ENCODE measurements at regions not wholly inside any gene's neighbourhood (a gene's known extent, or its start where the extent isn't known, plus 50 kb on each side); places are given as distances from the start of the nearest gene placed in this dataset.

DNA sequence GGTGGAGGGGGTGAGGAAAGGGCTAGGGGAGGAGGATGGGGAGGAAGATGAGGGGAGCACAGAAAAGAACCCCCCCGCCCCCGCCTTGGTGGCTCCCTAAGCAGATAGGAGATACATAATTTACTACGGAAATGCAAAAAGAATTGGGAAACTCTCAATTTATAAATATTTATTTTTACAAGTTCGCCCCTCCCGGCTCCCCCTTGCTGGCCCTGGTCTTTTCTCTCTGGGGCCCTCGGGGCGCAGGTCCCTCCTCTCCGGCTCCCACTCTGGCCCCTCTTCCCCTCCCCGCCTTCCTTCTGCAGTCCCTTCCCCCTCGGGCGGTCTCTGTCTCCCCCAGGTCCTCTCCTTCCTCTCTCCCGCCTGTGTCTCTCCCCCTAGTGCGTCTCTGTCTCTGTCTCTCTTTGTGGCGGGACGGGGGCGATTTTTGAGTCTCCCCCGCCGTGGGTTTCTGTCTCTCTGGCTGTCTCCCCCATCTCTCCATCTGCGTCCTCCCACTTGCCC is 173.6 kb upstream of the IER5L start:
- no peak for DNase-seq

DNA sequence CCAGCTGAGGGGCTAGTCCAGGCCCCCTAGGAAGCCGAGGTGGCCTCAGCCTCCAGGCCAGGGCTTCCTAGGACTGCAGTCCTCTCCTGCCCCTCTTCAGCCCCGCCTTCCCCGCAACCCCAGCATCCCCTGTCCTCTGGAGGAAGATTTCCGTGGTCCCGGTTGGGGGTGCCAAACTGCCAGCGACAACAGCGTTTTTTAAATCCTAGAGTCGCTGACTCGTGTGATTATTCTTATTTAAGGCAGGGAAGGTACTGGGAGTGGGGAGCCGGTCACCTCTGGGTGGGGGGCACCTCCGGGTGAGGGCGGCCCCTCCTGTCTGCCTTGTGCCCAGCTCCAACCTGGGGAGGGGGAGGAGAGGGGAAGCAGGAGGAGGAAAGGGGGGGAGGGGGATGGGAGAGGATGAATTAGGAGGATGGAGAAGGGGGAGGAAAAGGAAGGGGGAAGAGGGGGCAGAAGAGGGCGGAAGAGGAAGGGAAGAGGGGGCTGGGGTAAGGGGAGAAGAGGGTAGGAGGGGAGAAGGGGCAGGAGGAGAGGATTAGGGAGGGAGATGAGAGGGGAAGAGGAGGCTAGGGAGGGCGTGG is 173.1 kb upstream of the IER5L start:
- DNase-seq = no peak

DNA sequence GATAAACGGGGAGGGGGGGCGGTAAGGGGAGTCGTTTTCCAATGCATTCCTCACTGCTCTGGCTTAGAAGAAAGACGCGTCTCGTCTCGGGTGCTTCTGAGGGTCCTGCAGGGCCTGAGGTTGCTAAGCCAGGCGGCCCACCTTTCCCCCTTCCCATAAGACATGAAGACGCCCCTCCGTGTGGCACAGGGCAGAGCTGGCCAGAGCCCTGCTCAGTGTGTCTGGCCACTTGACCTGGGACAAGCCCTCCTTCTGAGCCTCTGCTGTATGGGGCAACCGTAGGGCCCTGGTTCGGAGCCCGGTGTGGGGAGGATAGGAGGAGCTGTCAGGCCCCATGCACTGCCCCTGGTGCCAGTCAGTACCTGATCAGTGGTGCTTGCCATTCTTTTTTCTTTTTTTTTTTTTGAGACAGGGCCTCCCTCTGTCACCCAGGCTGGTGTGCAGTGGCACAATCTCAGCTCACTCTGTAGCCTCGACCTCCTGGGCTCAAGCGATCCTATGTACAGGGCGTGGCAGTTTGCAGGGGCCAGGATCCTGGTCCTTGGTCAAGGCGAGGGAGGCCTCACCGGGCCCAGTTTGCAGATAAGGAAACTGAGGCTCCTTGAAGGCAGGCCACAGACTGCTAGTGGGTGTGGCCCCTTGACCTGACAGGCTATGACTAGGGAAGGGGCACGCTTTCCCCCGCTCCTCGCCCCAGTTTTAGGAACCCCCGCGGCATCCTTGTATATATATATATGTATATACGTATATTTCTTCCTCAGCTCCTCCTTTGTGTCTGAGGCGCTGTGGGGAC is 172.3 kb upstream of the IER5L start:
- DNase-seq = no peak

DNA sequence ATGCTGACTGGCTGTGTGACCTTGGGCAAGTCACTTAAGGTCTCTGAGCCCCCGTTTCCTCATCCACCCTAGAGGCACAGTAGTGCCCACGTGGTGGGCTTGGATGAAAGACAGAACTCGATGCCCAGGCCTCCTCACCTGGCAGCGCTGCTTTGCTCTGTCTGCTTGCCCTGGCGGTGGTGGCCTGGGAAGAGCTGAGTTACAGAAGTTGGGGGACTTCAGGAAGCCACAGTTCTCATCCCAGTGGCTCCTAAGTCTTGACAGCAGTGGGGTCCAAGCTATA is 171.5 kb upstream of the IER5L start:
- DNase-seq = no peak

DNA sequence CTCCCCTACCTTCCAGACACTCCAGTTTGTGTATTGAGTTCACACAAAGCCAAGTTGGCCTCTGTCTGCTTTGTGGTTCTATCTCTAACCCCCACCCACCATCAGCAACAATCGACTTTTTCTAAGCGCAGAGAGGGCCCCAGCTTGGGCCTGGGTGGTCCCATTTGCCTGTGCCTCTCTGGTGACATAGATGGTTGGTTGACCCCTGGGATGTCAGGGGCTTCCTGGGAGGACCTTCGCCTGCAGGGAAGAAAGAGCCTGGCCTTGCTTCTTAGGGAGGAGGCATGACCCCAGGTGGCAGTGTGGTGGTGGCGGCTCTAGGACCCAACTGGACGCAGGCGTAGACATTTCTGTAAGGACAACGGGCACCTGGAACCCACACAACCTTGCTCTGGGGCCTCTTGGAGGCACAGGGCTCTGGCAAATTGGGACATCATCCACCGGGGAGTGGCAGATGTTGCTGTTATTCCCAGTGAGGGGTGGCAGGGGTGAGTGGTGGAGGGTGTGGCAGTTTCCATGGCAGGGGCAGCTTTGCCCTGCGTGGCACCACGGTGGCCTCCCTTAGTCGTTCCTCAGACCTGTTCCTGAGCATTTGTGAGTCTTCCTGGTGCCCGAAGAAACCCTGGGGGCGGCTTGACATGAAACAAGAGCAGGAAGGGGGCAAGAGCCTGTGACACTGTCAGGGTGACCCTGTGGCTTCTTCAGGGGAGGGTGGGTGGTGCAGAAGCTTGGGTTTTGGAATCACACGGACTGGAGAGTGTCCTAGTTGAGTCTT is 171.0 kb upstream of the IER5L start:
- no peak for DNase-seq

DNA sequence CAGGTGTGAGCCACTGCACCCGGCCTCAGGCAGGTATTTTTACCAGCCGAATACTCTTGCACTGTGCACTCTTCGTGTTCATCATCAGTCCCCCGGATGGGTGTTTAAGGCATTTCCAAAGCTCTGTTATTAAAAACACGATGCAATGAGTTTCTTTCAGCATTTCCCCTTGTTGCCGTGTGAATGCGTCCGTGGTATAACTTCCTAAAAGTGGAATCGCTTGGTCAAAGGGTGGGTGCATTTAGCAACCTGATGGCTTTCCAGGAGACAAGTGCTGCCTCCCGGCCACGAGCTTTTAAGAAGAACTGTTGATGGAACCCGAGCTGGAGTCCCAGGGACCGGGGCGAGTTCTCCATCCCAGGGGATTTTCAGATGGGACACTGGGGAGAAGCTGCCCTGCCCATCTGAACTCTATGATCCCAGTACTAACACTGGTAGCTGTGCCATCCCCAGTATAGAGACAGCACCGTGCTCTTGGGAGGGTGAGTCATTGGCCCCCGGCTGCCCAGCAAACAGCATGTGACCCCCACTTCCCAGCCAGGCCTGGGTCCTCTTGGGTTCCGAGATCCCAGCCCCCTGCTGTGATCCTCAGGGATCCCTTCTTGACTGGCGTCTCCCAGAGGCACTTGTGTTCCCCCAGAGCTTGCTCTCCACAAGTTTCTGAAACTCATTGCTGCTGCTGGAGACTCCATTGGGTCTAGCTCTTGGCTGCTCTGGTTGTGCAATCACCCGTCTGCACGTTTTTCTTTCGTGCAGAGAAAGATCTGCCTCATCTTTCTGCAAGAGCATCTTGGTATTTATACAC is 169.5 kb upstream of the IER5L start:
- no peak for DNase-seq

DNA sequence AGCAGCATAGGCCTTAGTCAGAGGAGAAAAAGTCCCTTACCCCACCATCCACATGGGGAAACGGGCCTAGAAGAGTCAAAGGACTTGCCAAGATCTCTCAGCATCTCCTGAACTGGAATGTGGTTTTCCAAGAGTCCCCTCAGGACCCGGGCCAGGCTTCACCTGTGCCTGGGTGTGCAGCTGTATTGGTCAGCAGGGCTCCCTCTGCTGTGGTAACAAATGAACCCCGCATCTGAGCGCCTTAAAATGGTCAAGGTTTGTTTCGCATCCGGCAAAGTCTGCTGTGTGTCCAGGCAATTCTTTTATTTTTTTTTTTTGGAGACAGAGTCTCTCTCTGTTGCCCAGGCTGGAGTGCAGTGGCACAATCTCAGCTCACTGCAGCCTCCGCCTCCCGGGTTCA is 168.0 kb upstream of the IER5L start:
- no peak for DNase-seq

DNA sequence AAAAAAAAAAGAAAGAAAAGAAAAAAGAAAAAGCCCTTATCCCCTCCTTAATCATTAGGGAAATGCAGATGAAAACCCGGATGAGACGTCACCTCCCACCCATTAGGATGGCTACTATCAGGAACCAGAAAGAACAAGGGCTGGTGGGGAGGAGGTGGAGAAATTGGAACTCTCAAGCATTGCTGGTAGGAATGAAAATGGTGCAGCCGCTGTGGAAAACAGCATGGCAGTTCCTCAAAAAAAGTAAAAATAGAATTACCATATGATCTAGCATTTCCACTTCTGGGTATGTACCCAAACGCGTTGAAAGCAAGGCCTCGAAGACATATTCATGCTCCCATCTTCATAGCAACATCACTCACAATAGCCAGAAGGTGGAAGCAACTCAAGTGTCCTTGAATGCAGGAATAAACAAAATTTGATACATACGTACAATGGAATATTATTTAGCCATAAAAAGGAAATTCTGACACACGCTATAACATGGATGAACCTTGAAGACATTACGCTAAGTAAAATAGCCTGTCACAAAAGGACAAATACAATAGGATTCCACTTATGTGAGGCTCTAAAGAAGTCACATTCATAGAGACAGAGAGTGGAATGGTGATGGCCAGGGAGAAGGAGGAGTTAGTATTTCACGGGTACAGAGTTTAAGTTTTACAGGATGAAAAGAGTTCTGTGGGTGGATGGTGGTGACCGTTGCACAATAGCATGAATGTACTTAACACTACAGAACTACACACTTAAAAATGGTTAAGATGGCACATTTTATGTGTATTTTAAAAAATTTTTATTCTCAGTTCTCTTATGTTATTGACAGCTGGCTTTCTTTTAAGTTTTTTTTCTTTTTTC is 166.8 kb upstream of the IER5L start:
- no peak for DNase-seq

DNA sequence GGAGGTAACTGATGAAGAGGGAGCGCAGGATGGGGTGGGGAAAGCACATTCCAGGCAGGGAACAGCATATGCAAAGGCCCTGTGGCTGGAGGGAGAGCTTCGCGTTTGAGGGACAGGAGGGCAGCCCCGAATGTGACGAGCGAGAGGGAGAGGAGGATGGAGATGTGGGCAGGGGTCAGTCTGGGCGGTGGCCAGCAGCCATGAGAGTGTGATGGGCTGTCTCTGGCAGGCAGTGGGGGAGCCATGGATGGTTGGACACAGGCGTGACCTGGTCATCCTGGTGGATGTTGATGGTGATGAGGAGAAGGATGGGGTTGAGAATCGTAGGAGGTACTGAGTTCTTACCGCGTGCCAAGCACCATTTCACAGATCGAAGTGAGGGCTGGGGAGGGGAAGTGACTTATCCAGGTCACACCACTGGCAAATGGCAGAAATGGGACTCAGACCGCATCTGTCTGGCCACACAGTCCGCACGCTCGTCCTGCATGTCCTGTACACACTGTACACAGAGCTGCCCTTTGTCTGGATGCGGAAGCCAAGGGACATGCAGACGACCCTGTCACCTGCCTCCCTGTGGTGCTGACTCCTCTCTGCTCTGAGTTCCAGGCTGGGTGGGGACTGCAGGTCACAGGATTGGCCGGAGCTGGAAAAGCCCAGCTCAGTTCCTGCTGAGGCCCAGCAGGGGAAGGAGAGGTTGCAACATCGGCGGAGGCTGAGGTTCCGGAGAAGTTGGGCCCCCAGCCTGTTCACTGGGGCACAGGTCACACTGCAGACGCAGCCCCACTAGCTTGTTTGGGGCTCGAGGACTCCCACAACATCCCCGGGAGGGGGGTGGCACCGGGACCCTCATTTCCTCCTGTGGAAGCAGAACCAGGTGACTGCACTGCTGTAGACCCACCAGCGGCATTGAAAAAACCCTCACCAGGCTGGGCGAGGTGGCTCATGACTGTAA is 165.6 kb upstream of the IER5L start:
- no peak for DNase-seq

DNA sequence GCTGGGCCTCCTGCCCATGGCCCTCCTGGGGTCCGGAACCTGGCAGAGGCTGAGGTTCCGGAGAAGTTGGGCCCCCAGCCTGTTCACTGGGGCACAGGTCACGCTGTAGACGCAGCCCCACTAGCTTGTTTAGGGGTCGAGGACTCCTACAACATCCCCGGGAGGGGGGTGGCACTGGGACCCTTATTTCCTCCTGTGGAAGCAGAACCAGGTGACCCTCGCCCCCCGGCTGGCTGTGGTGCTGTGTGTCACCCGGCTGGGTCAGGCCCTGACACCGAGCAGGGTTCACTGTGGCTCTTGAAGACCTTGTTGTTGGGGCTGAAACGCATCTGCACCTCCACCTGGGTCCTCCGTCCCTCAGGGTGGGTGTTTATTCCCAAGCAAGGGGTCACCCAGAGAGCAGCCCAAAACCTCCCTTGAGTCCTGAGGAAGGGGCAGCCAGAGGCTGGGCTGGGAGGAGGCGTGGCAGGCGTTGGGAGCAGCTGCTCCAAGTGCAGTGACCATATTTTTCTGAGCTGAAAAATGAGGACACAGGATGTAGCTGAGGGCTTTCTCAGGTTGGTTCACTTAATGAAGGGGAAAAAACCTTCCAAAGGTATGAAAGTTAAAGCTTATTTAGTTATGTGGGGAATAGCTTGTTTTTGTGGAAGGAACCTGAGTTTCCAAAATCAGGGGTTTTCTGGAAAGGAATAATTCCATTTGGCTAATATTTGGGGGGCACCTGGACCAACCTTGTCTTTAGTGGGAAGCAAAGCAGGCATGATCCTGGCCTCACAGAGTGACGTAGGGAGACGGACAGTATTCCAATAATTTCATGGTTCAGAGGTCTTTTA is 164.7 kb upstream of the IER5L start:
- no peak for DNase-seq

DNA sequence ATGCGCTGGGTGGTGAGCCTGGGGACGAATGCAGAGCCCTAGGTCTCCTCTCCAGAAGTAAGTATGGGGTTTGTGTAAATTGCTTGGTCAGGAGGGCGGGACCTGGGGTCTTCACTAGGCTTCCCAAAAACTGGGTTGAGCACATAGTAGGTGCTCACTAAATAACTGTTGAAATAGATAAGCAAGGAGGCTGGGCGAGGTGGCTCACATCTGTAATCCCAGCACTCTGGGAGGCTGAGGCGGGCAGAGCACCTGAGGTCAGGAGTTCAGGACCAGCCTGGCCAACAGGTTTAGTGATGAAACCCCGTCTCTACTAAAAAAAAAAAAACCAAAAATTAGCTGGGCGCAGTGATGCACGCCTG is 163.9 kb upstream of the IER5L start:
- no peak for DNase-seq

DNA sequence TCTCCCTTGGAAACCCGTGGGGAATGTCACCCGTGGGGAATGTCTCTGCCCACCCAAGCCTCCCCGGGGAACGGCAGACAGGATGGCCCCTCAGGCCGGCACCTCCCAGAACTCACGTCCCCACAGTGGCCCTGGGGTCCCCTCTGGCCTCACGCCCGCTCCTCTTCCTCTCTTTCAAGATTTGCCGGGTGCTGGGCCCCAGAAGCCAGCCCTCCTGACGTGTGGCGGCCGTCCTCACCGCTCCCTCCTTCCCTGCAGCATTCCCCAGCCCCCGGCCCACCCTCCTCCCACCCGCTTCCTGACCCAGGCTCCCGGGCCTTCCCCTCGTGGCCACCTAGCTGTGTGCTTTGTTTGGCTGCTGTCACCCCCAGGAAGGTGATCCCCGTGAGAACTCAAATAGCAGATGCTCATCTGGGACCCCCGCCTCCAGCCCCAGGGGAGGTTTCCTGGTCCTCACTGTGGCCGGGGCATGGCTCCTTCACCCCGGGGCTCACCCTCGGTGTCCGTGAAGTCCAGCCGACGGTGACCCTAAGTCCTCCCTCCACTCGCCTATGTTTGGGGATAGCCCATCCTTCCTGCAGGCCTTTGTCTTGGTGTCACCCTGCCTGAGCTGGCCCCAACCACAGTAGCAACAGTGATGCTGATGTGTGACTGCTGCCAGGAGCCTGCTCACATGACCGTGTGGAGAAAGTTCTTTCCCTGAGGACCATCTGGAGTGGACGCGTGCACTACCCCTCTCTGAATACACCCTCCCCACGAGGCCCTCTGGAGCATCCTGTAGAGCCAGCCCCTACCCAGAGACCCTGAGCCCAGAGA is 163.3 kb upstream of the IER5L start:
- DNase-seq = no peak

DNA sequence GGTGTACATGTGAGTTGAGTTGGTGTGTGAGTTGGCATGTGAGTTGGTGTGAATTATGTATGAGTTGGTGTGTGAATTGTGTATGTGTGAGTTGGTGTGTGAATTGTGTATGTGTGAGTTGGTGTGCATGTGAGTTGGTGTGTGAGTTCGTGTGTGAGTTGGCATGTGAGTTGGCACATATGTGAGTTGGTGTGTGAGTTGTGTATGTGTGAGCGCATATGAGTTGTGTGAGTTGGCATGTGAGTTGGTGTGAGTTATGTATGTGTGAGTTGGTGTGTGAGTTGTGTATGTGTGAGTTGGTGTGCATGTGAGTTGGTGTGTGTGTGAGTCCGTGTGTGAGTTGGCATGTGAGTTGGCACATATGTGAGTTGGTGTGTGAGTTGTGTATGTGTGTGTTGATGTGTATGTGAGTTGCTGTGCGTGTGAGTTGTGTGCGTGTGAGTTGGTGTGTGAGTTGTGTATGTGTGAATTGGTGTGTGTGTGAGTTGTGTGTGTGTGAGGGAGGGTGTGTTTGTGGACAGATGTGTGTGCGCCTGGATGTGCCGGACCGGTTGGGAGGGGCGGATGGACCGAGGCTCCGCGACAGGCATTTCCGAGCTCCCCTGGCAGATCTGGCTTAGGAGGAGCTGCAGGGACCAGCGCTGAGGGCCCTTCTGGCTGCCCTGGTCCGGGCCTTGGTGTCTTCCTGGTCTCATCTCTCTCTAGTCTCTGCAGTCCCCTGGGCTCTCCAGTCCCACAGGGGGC is 162.5 kb upstream of the IER5L start:
- DNase-seq = no peak

DNA sequence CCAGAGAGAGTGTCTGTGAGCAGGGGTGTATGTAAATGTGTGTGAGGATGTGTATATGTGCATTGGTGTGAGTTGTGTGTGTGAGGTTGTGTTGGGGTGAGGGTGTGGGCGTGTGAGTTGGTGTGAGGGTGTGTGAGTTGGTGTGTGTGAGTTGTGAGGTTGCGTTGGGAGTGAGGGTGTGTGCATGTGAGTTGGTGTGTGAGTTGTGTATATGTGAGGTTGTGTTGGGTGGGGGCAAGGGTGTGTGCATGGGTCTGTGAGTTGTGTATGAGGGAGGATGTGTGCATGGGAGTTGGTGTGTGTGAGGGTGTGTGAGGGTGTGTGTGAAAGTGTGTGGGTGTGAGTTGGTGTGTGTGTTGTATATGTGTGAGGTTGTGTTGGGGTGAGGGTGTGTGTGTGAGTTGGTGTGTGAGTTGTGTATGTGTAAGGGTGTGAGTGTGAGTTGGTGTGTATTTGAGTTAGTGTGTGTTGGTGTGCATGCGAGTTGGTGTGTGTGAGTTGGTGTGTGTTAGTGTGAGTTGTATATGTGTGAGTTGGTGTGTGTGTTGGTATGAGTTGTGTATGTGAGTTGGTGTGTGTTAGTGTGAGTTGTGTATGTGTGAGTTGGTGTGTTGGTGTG is 161.6 kb upstream of the IER5L start:
- DNase-seq = no peak

DNA sequence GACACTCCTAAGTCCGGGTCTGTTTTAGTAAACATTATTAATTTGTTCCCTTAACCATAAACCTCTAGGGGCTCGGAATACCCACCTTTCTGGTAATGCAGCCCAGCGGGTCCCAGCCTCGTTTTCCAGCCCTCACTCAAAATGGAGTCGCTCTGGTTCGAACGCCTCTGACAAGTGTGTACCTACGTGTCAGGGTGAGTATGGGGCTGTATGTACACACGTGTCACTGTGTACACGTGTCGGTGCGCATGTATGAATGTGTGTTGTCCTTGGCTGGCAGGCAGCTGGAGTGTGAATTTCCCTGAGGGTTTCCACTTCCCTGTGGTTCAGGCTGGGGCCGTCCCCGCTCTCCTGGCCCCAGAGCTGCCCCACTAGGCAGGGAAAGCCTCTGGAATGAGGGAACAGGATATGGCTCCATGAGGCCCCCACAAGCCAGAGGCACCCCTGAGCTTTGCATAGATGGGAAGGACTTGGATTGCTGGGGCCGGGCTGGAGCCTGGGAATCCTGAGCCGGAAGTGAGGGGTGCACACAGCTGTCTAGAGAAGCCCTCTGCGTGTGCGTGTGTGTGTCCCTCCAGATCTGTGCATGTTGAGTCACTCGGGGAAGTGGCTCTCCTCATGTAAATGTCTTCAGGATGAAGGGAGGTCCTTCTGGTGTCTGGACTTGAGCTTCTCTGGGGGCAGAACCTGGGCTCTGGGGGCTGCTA is 160.8 kb upstream of the IER5L start:
- DNase-seq = no peak

DNA sequence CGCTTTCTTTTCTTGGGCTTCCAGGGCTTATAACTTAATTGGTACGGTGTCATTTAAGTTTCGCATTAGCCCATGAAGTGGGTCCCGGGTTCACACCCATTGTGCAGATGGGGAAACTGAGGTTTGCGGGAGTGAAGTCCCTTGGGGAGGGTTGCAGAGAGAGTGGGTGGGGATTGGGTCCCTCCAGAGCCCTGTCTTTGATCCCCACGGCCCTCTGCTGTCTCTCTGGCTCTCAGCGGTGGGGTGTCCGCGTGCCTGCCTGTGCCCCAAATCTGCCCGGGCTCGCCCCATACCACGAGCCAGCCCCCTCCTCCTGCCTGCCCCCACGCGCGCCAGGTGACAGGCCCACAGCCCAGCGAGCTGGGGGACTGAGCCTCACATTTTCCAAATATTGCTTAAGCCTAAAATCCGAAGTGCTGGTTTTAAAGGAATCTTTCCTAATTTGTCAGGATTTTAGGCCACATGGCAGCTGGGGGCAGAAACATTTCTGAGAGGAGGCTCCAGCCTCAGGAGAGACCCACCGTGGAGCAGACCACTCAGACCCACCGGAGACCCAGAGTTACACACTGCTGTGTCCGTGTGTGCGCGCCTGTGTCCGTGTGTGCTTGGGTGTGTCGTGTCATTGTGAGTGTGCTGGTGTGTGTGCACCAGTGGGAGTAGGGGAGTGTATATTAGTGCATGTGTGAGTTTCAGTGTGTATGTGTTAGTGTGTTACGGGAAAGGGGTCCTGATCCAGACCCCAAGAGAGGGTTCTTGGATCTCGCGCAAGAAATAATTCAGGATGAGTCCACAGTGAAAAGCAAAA is 159.5 kb upstream of the IER5L start:
- DNase-seq = no peak

Data from NCI-H526 treated with DMSO at 0.1 percent for 48 hours (cell line).